Heart left ventricle (tissue), 16 donors: ENCODE measurements at regions not wholly inside any gene's neighbourhood (a gene's known extent, or its start where the extent isn't known, plus 50 kb on each side); places are given as distances from the start of the nearest gene placed in this dataset.

ENCODE experiments used
- ATAC-seq, 4 donors: fragments of 200-7000 bp; cut with Tn5 transposase; one replicate each; pipeline ENCODE4 v1.9.1; 2020 to 2022; ENCODE audit warnings: moderate library complexity in 4 of 4, mild to moderate bottlenecking in 3 of 4, moderate number of reproducible peaks in 1 of 4
- DNase-seq, 5 donors: peaks; one replicate each; pipeline ENCODE4 v3.0.0-alpha.2; 2020
- H3K27ac ChIP-seq, 12 donors: fragments of 200-600 bp; sonication (generic) in 4 of 12; one replicate each; pipeline versions ENCODE4 v1.5.0 to v1.8.0; 2016 to 2022; ENCODE audit warnings: mild to moderate bottlenecking in 2 of 12
- H3K27me3 ChIP-seq, 9 donors: fragments of 200-600 bp; sonication (generic) in 2 of 9; one replicate each; pipeline versions ENCODE4 v1.5.1 to v1.8.0; 2016 to 2022; ENCODE audit warnings: mild to moderate bottlenecking in 3 of 9
- H3K36me3 ChIP-seq, 9 donors: fragments of 200-600 bp; sonication (generic) in 2 of 9; one replicate each; pipeline versions ENCODE4 v1.5.0 to v1.8.0; 2018 to 2022; ENCODE audit warnings: mild to moderate bottlenecking in 2 of 9
- H3K4me1 ChIP-seq, 12 donors: fragments of 200-600 bp; sonication (generic) in 4 of 12; one replicate each; pipeline versions ENCODE4 v1.5.0 to v1.8.0; 2016 to 2022; ENCODE audit warnings: mild to moderate bottlenecking in 3 of 12
- H3K4me3 ChIP-seq, 12 donors: fragments of 200-600 bp; sonication (generic) in 4 of 12; one replicate each; pipeline versions ENCODE4 v1.5.0 to v1.8.0; 2017 to 2022; ENCODE audit warnings: mild to moderate bottlenecking in 9 of 12, moderate library complexity in 4 of 12
- H3K9me3 ChIP-seq, 12 donors: fragments of 200-600 bp; sonication (generic) in 4 of 12; one replicate each; pipeline versions ENCODE4 v1.5.0 to v1.8.0; 2016 to 2022; ENCODE audit warnings: mild to moderate bottlenecking in 1 of 12
- CTCF ChIP-seq, 12 donors: fragments of 200-600 bp; sonication (generic) in 4 of 12; IDR thresholded peaks; one replicate each; pipeline versions ENCODE4 v1.5.0 to v1.8.0; 2018 to 2022; ENCODE audit warnings: antibody characterized with exemption in 12 of 12, mild to moderate bottlenecking in 5 of 12
- POLR2A ChIP-seq, 2 donors: fragments of 450-650 bp; IDR thresholded peaks; one replicate each; pipeline ENCODE4 v1.6.1; 2017; ENCODE audit warnings: antibody characterized with exemption in 2 of 2, mild to moderate bottlenecking in 2 of 2, moderate library complexity in 2 of 2
- WGBS, 4 donors: extraction: QIAGEN DNeasy Blood & Tissue Kit in 2 of 4; methylation state at CpG; one replicate each; pipeline versions ENCODE4 v1.1.5 to v1.1.7; 2013 to 2018; 5-methylcytosine and 5-hydroxymethylcytosine counted together
- intact Hi-C, 10 donors: fragments of 100-400 bp; cut with DNase I; formaldehyde crosslinking; loops; one replicate each; pipeline versions ENCODE4 v1.11.1 to v1.14.2; 2022
- donor health status: ischemic (EF 13 %, LVEDD 7.1; RV severe dilation, severe dysfunction).
- donor health status: healthy with polysubstance abuse.
- donor health status: DM: no; HTN: yes; CAD: no.
- donor health status: DM: no; HTN: no; CAD: no.
- donor health status: ischemic (EF 25% LVEDD 6.9; RV normal size, moderate dysfunction).
- donor health status: ischemic (EF 25% LVEDD 5.7; RV mildly dilated, moderate dysfunction).
- donor health status: healthy.
- donor health status: DM: yes; HTN: yes; CAD: no.
- donor health status: ischemic (EF 35%, LVEDD 5.7; RV mildly dilated, moderate dysfunction).
- donor health status: nonischemic (EF 11% LVEDD 7.7; RV severe dilation, severe dysfunction).
- donor health status: DM: yes; HTN: yes; CAD: no.
- donor health status: PGD.
- donor health status: ischemic (EF 29% LVEDD 5.4; RV normal size, mild dysfunction).
- donor health status: nonischemic (EF 23%, LVEDD 6.1; RV moderate dilation, normal function).

GRCh38 chr5:25128606-25129005 is 483.8 kb upstream of the CDH10 start:
- peaks cover 0 to 5% (median 0%) of the 10 kb centered on the region in 12 donors for H3K9me3 ChIP-seq
- WGBS, 4 donors: 79 to 83% (median 81%) methylated on average over 4 of the region's 4 CpGs
- TF ChIP-seq POLR2A (IDR thresholded peaks at IDR 0.05) (no peak), CTCF (IDR thresholded peaks at IDR 0.05) (no peak)
- no peaks in the 10 kb centered on the region for H3K27me3 ChIP-seq
- no peak for ATAC-seq
- H3K36me3 ChIP-seq: no peaks in the 10 kb centered on the region
- H3K4me3 ChIP-seq: no peak overlapping the region
- H3K27ac ChIP-seq: no peak overlapping the region
- no peaks in the 10 kb centered on the region for H3K4me1 ChIP-seq
- no peak for DNase-seq
- intact Hi-C loops: no loop called here

GRCh38 chr5:25119650-25120049 is 474.9 kb upstream of the CDH10 start:
- peaks cover 0 to 3% (median 0%) of the 10 kb centered on the region in 12 donors for H3K9me3 ChIP-seq
- H3K36me3 ChIP-seq: no peaks in the 10 kb centered on the region
- no peak overlapping the region for H3K27ac ChIP-seq
- H3K27me3 ChIP-seq: no peaks in the 10 kb centered on the region
- no peak overlapping the region for H3K4me3 ChIP-seq
- intact Hi-C loops: no loop called here
- ATAC-seq: no peak
- H3K4me1 ChIP-seq: no peaks in the 10 kb centered on the region
- no peak for DNase-seq
- TF ChIP-seq POLR2A (IDR thresholded peaks at IDR 0.05) (no peak), CTCF (IDR thresholded peaks at IDR 0.05) (no peak)
- 80 to 87% (median 84%) methylated on average over 6 to 7 of the region's 7 CpGs for WGBS, 4 donors

- H3K36me3 ChIP-seq: no peaks in the 10 kb centered on the region
- H3K27me3 ChIP-seq: no peaks in the 10 kb centered on the region
- H3K4me3 ChIP-seq: no peak overlapping the region
- H3K9me3 ChIP-seq: peaks cover 0 to 17% (median 0%) of the 10 kb centered on the region in 12 donors
- intact Hi-C loops: no loop called here
- WGBS, 4 donors: 66 to 69% (median 69%) methylated on average over 4 of the region's 4 CpGs
- TF ChIP-seq CTCF (IDR thresholded peaks at IDR 0.05): no peak
- no peak for TF ChIP-seq POLR2A (IDR thresholded peaks at IDR 0.05)
- DNase-seq (no peak), ATAC-seq (no peak)
- no peaks in the 10 kb centered on the region for H3K4me1 ChIP-seq
- H3K27ac ChIP-seq: no peak overlapping the region
These were observed 463.1 kb upstream of the CDH10 start for GRCh38 chr5:25107853-25108252.

- peaks cover 0 to 6% (median 0%) of the 10 kb centered on the region in 12 donors for H3K9me3 ChIP-seq
- TF ChIP-seq CTCF (IDR thresholded peaks at IDR 0.05): no peak
- no peak for TF ChIP-seq POLR2A (IDR thresholded peaks at IDR 0.05)
- ATAC-seq (no peak), DNase-seq (no peak)
- no peaks in the 10 kb centered on the region for H3K4me1 ChIP-seq
- no peak overlapping the region for H3K4me3 ChIP-seq
- intact Hi-C loops: no loop called here
- H3K36me3 ChIP-seq: no peaks in the 10 kb centered on the region
- WGBS, 4 donors: 64 to 69% (median 67%) methylated on average over 3 of the region's 3 CpGs
- H3K27me3 ChIP-seq: no peaks in the 10 kb centered on the region
- H3K27ac ChIP-seq: no peak overlapping the region
These were observed 454.8 kb upstream of the CDH10 start for GRCh38 chr5:25099538-25099937.
